ENCODE measurements at regions not wholly inside any gene's neighbourhood (a gene's known extent, or its start where the extent isn't known, plus 50 kb on each side); places are given as distances from the start of the nearest gene placed in this dataset.

DNA sequence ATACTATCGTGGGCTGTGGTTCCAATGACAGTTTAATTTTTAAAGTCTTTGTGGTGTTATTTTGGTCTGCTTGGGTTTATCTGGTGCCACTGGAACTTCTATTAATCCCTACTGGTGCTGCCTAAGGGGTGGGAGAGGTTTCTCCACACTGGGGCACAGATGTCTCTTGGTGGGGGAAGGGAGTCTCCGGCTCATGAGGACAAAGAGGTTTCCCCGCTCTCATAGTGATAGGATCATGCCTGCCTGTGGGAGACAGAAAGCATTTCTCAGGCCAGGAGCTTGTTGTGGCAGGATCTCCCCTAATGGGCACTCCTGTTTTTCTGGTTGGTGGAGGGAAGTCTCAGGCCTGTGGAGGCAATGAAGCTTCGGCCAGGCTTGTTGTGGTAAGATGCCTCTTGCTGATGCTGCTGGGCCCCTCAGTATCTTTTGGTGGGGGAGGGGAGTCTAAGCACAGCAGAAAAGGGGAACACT lies 84.3 kb upstream of the THRB start (continued):
- TF ChIP-seq, protein P1, sequence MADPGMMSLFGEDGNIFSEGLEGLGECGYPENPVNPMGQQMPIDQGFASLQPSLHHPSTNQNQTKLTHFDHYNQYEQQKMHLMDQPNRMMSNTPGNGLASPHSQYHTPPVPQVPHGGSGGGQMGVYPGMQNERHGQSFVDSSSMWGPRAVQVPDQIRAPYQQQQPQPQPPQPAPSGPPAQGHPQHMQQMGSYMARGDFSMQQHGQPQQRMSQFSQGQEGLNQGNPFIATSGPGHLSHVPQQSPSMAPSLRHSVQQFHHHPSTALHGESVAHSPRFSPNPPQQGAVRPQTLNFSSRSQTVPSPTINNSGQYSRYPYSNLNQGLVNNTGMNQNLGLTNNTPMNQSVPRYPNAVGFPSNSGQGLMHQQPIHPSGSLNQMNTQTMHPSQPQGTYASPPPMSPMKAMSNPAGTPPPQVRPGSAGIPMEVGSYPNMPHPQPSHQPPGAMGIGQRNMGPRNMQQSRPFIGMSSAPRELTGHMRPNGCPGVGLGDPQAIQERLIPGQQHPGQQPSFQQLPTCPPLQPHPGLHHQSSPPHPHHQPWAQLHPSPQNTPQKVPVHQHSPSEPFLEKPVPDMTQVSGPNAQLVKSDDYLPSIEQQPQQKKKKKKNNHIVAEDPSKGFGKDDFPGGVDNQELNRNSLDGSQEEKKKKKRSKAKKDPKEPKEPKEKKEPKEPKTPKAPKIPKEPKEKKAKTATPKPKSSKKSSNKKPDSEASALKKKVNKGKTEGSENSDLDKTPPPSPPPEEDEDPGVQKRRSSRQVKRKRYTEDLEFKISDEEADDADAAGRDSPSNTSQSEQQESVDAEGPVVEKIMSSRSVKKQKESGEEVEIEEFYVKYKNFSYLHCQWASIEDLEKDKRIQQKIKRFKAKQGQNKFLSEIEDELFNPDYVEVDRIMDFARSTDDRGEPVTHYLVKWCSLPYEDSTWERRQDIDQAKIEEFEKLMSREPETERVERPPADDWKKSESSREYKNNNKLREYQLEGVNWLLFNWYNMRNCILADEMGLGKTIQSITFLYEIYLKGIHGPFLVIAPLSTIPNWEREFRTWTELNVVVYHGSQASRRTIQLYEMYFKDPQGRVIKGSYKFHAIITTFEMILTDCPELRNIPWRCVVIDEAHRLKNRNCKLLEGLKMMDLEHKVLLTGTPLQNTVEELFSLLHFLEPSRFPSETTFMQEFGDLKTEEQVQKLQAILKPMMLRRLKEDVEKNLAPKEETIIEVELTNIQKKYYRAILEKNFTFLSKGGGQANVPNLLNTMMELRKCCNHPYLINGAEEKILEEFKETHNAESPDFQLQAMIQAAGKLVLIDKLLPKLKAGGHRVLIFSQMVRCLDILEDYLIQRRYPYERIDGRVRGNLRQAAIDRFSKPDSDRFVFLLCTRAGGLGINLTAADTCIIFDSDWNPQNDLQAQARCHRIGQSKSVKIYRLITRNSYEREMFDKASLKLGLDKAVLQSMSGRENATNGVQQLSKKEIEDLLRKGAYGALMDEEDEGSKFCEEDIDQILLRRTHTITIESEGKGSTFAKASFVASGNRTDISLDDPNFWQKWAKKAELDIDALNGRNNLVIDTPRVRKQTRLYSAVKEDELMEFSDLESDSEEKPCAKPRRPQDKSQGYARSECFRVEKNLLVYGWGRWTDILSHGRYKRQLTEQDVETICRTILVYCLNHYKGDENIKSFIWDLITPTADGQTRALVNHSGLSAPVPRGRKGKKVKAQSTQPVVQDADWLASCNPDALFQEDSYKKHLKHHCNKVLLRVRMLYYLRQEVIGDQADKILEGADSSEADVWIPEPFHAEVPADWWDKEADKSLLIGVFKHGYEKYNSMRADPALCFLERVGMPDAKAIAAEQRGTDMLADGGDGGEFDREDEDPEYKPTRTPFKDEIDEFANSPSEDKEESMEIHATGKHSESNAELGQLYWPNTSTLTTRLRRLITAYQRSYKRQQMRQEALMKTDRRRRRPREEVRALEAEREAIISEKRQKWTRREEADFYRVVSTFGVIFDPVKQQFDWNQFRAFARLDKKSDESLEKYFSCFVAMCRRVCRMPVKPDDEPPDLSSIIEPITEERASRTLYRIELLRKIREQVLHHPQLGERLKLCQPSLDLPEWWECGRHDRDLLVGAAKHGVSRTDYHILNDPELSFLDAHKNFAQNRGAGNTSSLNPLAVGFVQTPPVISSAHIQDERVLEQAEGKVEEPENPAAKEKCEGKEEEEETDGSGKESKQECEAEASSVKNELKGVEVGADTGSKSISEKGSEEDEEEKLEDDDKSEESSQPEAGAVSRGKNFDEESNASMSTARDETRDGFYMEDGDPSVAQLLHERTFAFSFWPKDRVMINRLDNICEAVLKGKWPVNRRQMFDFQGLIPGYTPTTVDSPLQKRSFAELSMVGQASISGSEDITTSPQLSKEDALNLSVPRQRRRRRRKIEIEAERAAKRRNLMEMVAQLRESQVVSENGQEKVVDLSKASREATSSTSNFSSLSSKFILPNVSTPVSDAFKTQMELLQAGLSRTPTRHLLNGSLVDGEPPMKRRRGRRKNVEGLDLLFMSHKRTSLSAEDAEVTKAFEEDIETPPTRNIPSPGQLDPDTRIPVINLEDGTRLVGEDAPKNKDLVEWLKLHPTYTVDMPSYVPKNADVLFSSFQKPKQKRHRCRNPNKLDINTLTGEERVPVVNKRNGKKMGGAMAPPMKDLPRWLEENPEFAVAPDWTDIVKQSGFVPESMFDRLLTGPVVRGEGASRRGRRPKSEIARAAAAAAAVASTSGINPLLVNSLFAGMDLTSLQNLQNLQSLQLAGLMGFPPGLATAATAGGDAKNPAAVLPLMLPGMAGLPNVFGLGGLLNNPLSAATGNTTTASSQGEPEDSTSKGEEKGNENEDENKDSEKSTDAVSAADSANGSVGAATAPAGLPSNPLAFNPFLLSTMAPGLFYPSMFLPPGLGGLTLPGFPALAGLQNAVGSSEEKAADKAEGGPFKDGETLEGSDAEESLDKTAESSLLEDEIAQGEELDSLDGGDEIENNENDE (IDR thresholded peaks at IDR 0.05; ENCODE audit: insufficient replicate concordance, low read length), result no peak

Data from H1 (cell line).